ENCODE measurements at regions not wholly inside any gene's neighbourhood (a gene's known extent, or its start where the extent isn't known, plus 50 kb on each side); places are given as distances from the start of the nearest gene placed in this dataset.

GRCh38 chr2:166612214-166612613 lies 118.2 kb upstream of the SCN7A start:
- no peak overlapping the region for H3K4me3 ChIP-seq (ENCODE audit: low read depth, low read length)
- TF ChIP-seq CTCF (IDR thresholded peaks at IDR 0.05; ENCODE audit: insufficient read depth, low read depth, low read length, missing control alignments): no peak
- no peak for DNase-seq (ENCODE audit: low read depth)

- no peak for DNase-seq (ENCODE audit: low read depth)
- no peak for TF ChIP-seq CTCF (IDR thresholded peaks at IDR 0.05; ENCODE audit: insufficient read depth, low read depth, low read length, missing control alignments)
- H3K4me3 ChIP-seq (ENCODE audit: low read depth, low read length): no peak overlapping the region
These were observed 116.9 kb upstream of the SCN7A start for GRCh38 chr2:166610913-166611305.

- H3K4me3 ChIP-seq (ENCODE audit: low read depth, low read length): no peak overlapping the region
- no peak for DNase-seq (ENCODE audit: low read depth)
- TF ChIP-seq CTCF (IDR thresholded peaks at IDR 0.05; ENCODE audit: insufficient read depth, low read depth, low read length, missing control alignments): no peak
These were observed 116.3 kb upstream of the SCN7A start for GRCh38 chr2:166610180-166610912.

- no peak for TF ChIP-seq CTCF (IDR thresholded peaks at IDR 0.05; ENCODE audit: insufficient read depth, low read depth, low read length, missing control alignments)
- H3K4me3 ChIP-seq (ENCODE audit: low read depth, low read length): no peak overlapping the region
- DNase-seq (ENCODE audit: low read depth): no peak
These were observed 115.3 kb upstream of the SCN7A start for GRCh38 chr2:166609183-166609959.

GRCh38 chr2:166607880-166608279 lies 113.8 kb upstream of the SCN7A start:
- no peak for DNase-seq (ENCODE audit: low read depth)
- no peak for TF ChIP-seq CTCF (IDR thresholded peaks at IDR 0.05; ENCODE audit: insufficient read depth, low read depth, low read length, missing control alignments)
- no peak overlapping the region for H3K4me3 ChIP-seq (ENCODE audit: low read depth, low read length)

GRCh38 chr2:166593403-166593802 lies 99.4 kb upstream of the SCN7A start:
- H3K4me3 ChIP-seq (ENCODE audit: low read depth, low read length): no peak overlapping the region
- DNase-seq (ENCODE audit: low read depth): no peak
- no peak for TF ChIP-seq CTCF (IDR thresholded peaks at IDR 0.05; ENCODE audit: insufficient read depth, low read depth, low read length, missing control alignments)
